GM12865 (cell line): ENCODE measurements at regions not wholly inside any gene's neighbourhood (a gene's known extent, or its start where the extent isn't known, plus 50 kb on each side); places are given as distances from the start of the nearest gene placed in this dataset.

ENCODE experiments used
- DNase-seq: peaks from one replicate; pipeline ENCODE4 v3.0.0; 2010; ENCODE audit warnings: low read depth
- H3K4me3 ChIP-seq: 2 replicates; pipeline ENCODE4 v1.5.1; 2011; ENCODE audit warnings: mild to moderate bottlenecking, low read depth, low read length, control low read depth
- TF ChIP-seq, protein P1 (sequence below): IDR thresholded peaks from 2 replicates; pipeline ENCODE4 v1.5.1; 2011; ENCODE audit warnings: low read length, control low read depth, low read depth, inconsistent platforms; ENCODE audit not compliant: insufficient read depth; ENCODE audit errors: missing control alignments

DNA sequence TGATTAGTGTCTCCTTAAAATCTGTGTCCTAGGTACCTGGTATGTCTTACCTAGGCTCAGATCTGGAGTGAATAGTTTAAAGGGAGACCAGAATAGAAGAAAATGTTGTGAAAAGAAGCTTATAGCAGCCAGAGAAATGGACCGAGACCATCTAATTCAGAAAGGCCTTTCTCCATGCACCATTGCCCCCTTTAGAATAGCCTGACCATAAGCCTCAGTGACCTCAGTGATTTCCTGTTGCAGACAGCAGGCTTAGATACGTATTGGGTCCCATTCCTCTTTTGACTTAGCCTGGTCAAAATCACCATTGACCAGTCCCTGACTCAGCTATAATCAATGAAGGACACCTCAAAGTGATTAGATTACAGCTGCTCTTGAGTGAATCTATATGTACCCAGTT is 690.7 kb upstream of the KLHL29 start:
- H3K4me3 ChIP-seq = no peak overlapping the region
- TF ChIP-seq, protein P1, sequence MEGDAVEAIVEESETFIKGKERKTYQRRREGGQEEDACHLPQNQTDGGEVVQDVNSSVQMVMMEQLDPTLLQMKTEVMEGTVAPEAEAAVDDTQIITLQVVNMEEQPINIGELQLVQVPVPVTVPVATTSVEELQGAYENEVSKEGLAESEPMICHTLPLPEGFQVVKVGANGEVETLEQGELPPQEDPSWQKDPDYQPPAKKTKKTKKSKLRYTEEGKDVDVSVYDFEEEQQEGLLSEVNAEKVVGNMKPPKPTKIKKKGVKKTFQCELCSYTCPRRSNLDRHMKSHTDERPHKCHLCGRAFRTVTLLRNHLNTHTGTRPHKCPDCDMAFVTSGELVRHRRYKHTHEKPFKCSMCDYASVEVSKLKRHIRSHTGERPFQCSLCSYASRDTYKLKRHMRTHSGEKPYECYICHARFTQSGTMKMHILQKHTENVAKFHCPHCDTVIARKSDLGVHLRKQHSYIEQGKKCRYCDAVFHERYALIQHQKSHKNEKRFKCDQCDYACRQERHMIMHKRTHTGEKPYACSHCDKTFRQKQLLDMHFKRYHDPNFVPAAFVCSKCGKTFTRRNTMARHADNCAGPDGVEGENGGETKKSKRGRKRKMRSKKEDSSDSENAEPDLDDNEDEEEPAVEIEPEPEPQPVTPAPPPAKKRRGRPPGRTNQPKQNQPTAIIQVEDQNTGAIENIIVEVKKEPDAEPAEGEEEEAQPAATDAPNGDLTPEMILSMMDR = no peak
- DNase-seq = no peak

DNA sequence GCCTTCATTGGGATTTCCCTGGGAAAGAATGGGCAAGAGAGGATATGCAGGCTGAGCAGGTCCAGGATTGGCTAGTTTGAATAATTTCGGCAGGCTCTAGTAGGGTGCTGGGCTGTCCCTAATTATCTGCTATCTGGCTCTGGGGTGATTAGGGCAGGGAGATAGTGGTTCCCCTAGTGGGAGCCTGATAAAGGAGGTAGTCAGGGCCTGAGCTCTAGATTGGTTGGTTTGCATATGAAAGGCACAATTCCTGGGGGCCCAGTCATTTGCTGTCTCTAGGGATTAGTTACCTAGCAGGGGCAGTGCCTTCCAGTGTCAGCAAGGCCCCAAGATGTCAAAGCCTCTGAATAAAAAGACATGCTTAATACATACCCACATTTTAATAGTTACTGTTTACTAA is 690.1 kb upstream of the KLHL29 start:
- DNase-seq = no peak
- TF ChIP-seq, protein P1 = no peak

DNA sequence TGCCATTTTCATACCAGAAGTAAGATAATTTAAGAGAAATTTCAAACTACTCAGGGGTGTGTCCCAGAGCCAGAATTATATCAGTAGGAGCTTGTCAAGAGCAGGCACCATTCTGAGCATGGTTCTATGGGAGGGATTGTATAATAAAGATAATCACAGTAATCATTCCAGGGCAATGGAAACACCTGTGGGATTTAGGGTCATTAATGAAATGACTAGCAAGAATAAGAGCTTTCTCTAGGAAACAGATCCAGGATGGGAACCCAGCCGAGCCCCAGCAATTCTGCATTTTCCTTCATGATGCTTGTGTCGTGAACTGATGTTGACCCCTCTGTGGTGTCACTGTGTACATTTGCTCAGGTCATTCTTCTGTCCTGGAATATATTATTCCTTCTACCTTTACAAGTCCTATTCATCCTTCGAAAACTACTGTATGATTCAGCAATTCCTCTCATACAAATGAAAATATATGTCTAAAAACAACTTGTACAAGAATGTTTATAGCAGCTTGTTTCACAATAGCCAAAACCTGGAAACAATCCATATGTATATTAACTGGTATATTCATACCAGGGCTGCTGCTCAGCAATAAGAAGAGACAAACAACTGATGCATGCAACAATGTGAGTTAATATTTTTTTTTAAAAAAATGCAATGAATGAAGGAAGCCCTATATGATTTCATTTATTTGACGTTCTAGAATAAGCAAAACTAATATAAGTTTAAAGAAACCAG is 687.8 kb upstream of the KLHL29 start:
- no peak for DNase-seq
- H3K4me3 ChIP-seq = no peak overlapping the region
- TF ChIP-seq, protein P1 = no peak

More for the DNA sequence above, 690.1 kb upstream of the KLHL29 start:
- no peak overlapping the region for H3K4me3 ChIP-seq

DNA sequence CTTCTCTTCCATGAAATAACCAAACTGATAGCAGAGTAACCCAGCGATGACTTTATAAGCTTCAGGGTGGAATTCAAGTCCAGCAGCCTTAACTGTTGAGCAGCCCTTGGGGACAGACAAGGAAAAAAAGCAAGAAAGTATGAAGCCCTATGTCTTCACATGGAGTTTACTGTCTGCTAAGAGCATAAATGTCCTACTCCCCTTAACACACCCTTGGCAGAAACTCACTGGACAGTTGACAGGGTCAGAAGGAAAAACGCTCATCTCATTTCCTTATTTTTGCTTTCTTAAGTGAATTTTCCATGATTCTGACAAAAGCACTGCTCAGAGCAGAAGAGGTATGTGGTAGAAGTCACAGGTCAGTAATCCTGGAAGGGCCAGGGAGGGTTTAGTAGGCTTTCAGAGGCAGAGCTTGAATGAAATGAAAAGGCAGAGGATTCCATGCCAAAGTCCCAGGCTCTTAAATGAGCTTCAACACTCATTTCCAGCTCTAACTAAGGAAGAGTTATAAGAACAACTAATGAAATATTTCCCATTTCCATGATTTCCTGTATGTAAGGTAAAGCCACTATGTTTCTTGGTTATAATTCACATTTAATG is 683.3 kb upstream of the KLHL29 start:
- DNase-seq = no peak
- TF ChIP-seq, protein P1 = no peak
- H3K4me3 ChIP-seq = no peak overlapping the region

DNA sequence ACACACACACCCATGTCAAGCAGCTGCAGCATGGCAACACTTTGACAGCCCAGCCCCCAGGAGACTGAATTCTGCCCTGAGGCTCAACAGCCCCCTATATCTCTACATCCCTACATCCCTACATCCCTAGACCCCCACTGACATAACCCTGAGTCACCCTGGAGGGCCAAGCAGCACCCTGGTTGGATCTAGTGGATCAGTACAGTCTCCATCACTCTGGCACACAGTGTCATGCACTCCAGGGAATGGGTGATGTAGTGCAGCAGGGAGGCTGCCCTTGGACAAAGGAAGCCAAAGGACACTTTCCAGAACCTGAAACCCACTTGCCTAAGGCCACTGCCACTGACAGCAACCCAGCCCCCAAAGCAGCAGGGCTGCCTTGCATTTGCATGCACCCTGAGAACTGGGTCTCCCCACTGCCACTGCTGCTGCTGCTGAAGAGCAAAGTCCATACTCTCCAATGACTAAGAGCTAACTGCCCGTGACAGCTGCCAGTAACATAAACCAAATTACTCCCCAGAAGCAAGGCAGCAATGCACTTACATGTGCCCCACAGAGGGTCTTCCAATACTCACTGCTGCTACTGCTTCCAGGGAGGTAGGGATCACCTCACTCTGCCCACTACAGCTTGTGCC is 681.6 kb upstream of the KLHL29 start:
- TF ChIP-seq, protein P1 = no peak
- no peak for DNase-seq
- H3K4me3 ChIP-seq = no peak overlapping the region

DNA sequence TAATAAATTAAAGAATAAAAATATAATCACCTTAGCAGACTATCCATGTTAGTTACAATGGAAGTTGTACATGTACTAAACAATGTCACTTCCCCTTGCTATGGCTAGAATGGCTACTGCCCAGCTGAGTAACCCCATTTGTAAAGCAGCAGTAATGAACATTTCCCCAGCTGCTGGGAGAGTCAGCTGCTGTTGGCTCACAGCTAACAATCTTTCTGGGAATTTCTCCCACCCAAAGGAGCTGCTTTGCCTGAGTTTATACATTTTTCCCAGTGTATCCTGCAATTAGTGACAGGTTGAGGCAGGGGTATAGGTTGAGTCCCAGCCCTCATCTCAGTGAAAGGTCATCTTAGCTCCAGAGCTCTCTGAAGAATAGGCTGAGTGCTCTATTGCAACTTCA is 665.6 kb upstream of the KLHL29 start:
- DNase-seq = no peak
- TF ChIP-seq, protein P1 = no peak
- no peak overlapping the region for H3K4me3 ChIP-seq
